HEK293 (cell line): ENCODE measurements at regions not wholly inside any gene's neighbourhood (a gene's known extent, or its start where the extent isn't known, plus 50 kb on each side); places are given as distances from the start of the nearest gene placed in this dataset.

Experiments used
- CTCF ChIP-seq: fragments of 450-650 bp; formaldehyde crosslinking; IDR thresholded peaks from 2 replicates; pipeline ENCODE4 v1.5.1; 2016; ENCODE audit warnings: missing biosample characterization, missing genetic modification characterization
- HOXA7 ChIP-seq: sonication (generic); formaldehyde crosslinking; IDR thresholded peaks from 2 replicates; pipeline ENCODE4 v1.8.1; 2022; ENCODE audit warnings: missing genetic modification reagents, borderline replicate concordance
- MEIS1 ChIP-seq: sonication (generic); formaldehyde crosslinking; IDR thresholded peaks from 2 replicates; pipeline ENCODE4 v1.8.1; 2022; ENCODE audit warnings: missing genetic modification reagents, mild to moderate bottlenecking, borderline replicate concordance
- ZBTB1 ChIP-seq: fragments of 450-650 bp; formaldehyde crosslinking; IDR thresholded peaks from 2 replicates; pipeline ENCODE4 v1.5.1; 2016; ENCODE audit warnings: missing biosample characterization, missing genetic modification characterization
- ZNF146 ChIP-seq: fragments of 450-650 bp; formaldehyde crosslinking; IDR thresholded peaks from 2 replicates; pipeline ENCODE4 v1.5.1; 2016; ENCODE audit warnings: missing biosample characterization, missing genetic modification characterization
- ZNF341 ChIP-seq: fragments of 450-650 bp; formaldehyde crosslinking; IDR thresholded peaks from 2 replicates; pipeline ENCODE4; 2016; ENCODE audit warnings: low read depth, missing biosample characterization, missing genetic modification characterization
- ZNF473 ChIP-seq: fragments of 450-650 bp; formaldehyde crosslinking; IDR thresholded peaks from 2 replicates; pipeline ENCODE4 v1.5.1; 2017; ENCODE audit warnings: missing biosample characterization, missing genetic modification characterization
- ZNF558 ChIP-seq: fragments of 450-650 bp; formaldehyde crosslinking; IDR thresholded peaks from 2 replicates; pipeline ENCODE4 v1.5.1; 2016; ENCODE audit warnings: missing biosample characterization, missing genetic modification characterization
- ZNF580 ChIP-seq: fragments of 450-650 bp; formaldehyde crosslinking; IDR thresholded peaks from 2 replicates; pipeline ENCODE4 v1.5.1; 2016; ENCODE audit warnings: missing biosample characterization, missing genetic modification characterization
- ZNF76 ChIP-seq: fragments of 450-650 bp; formaldehyde crosslinking; IDR thresholded peaks from 2 replicates; pipeline ENCODE4; 2016; ENCODE audit warnings: low read depth, missing biosample characterization, missing genetic modification characterization, borderline replicate concordance
- TF ChIP-seq, protein P1 (sequence below): fragments of 450-650 bp; IDR thresholded peaks from 2 replicates; pipeline ENCODE4 v1.5.1; 2018; ENCODE audit warnings: missing biosample characterization, missing genetic modification characterization

DNA sequence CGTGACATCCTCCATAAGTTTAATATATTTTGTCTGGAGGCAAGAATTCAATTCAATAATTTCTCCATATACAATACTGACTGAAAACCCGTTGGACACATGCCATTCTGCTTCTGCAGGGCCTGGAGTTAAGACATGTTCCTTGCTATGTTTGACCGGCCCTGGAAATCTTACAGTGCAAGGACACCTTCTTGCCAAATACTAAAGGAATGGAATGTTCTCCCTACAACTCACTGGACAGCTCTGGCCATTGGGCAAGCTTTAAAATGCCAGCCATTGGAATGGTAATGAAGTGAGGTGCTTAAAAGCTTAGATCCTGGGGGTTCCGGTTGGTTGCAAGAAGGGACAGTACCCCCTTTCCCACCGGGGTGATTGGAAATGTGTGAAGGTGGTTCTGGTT is 329.8 kb upstream of the PROK2 start:
- no peak for TF ChIP-seq ZBTB1 (tag by site-specific recombination)
- TF ChIP-seq MEIS1 (CRISPR knock-in tag), result no peak
- TF ChIP-seq ZNF473 (tag by site-specific recombination), result no peak
- TF ChIP-seq CTCF (tag by site-specific recombination), result no peak
- TF ChIP-seq ZNF76 (tag by site-specific recombination), result no peak
- TF ChIP-seq, protein P1, sequence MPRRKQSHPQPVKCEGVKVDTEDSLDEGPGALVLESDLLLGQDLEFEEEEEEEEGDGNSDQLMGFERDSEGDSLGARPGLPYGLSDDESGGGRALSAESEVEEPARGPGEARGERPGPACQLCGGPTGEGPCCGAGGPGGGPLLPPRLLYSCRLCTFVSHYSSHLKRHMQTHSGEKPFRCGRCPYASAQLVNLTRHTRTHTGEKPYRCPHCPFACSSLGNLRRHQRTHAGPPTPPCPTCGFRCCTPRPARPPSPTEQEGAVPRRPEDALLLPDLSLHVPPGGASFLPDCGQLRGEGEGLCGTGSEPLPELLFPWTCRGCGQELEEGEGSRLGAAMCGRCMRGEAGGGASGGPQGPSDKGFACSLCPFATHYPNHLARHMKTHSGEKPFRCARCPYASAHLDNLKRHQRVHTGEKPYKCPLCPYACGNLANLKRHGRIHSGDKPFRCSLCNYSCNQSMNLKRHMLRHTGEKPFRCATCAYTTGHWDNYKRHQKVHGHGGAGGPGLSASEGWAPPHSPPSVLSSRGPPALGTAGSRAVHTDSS (tag by site-specific recombination), result no peak
- no peak for TF ChIP-seq ZNF558
- no peak for TF ChIP-seq ZNF580
- no peak for TF ChIP-seq HOXA7
- no peak for TF ChIP-seq ZNF341 (tag by site-specific recombination)
- TF ChIP-seq ZNF146 (tag by site-specific recombination), result no peak
